H9 (cell line): ENCODE measurements at regions not wholly inside any gene's neighbourhood (a gene's known extent, or its start where the extent isn't known, plus 50 kb on each side); places are given as distances from the start of the nearest gene placed in this dataset.

Experiments
- DNase-seq: peaks from one replicate; pipeline ENCODE4 v3.0.0-alpha.2; 2017
- H2AFZ ChIP-seq: one replicate; pipeline ENCODE4 v1.6.1; 2013; ENCODE audit warnings: mild to moderate bottlenecking, low read length, control low read depth, moderate library complexity
- H2AK5ac ChIP-seq: 2 replicates; pipeline ENCODE4 v1.6.1; 2013; ENCODE audit warnings: low read length, control low read depth, mixed read lengths; ENCODE audit not compliant: insufficient read length
- H2BK120ac ChIP-seq: one replicate; pipeline ENCODE4 v1.6.1; 2013; ENCODE audit warnings: low read depth, mild to moderate bottlenecking, low read length, control low read depth, inconsistent platforms; ENCODE audit not compliant: poor library complexity, severe bottlenecking
- H2BK12ac ChIP-seq: 2 replicates; pipeline ENCODE4 v1.6.1; 2013; ENCODE audit warnings: low read length, control low read depth, mixed read lengths, low read depth; ENCODE audit not compliant: insufficient read length
- H2BK15ac ChIP-seq: 2 replicates; pipeline ENCODE4 v1.6.1; 2013; ENCODE audit warnings: low read depth, low read length, control low read depth
- H2BK20ac ChIP-seq: one replicate; pipeline ENCODE4 v1.6.1; 2013; ENCODE audit warnings: low read depth, mild to moderate bottlenecking, low read length, control low read depth, inconsistent platforms; ENCODE audit not compliant: poor library complexity, severe bottlenecking
- H2BK5ac ChIP-seq: 2 replicates; pipeline ENCODE4 v1.6.1; 2013; ENCODE audit warnings: low read length, control low read depth, mixed read lengths; ENCODE audit not compliant: insufficient read length
- H3K14ac ChIP-seq: 2 replicates; pipeline ENCODE4 v1.6.1; 2013; ENCODE audit warnings: low read length, control low read depth; ENCODE audit not compliant: insufficient read depth
- H3K18ac ChIP-seq: 2 replicates; pipeline ENCODE4 v1.6.1; 2013; ENCODE audit warnings: low read depth, mild to moderate bottlenecking, mixed read lengths, low read length, control low read depth; ENCODE audit not compliant: insufficient read length
- H3K23ac ChIP-seq: 2 replicates; pipeline ENCODE4 v1.6.1; 2013; ENCODE audit warnings: low read length, control low read depth, mixed read lengths, low read depth; ENCODE audit not compliant: insufficient read length
- H3K23me2 ChIP-seq: 2 replicates; pipeline ENCODE4 v1.6.1; 2013; ENCODE audit warnings: low read depth, mild to moderate bottlenecking, mixed read lengths, low read length, control low read depth; ENCODE audit not compliant: insufficient read length, poor library complexity, severe bottlenecking
- H3K27ac ChIP-seq: 2 replicates; pipeline ENCODE4 v1.5.1; 2013; ENCODE audit warnings: low read length, control low read depth, mixed read lengths, low read depth; ENCODE audit not compliant: insufficient read length
- H3K27me3 ChIP-seq: 2 replicates; pipeline ENCODE4 v1.6.1; 2013; ENCODE audit warnings: low read length, control low read depth, inconsistent platforms; ENCODE audit not compliant: insufficient read depth
- H3K4ac ChIP-seq: 2 replicates; pipeline ENCODE4 v1.6.1; 2013; ENCODE audit warnings: low read depth, mild to moderate bottlenecking, control low read depth, inconsistent platforms, low read length, moderate library complexity
- H3K4me1 ChIP-seq: 2 replicates; pipeline ENCODE4 v1.6.1; 2013; ENCODE audit warnings: low read length, control low read depth, inconsistent platforms; ENCODE audit not compliant: insufficient read depth
- H3K4me2 ChIP-seq: 2 replicates; pipeline ENCODE4 v1.6.1; 2013; ENCODE audit warnings: low read length, control low read depth, mixed read lengths; ENCODE audit not compliant: insufficient read length, insufficient read depth
- H3K56ac ChIP-seq: 2 replicates; pipeline ENCODE4 v1.6.1; 2013; ENCODE audit warnings: low read depth, mild to moderate bottlenecking, mixed read lengths, low read length, control low read depth; ENCODE audit not compliant: insufficient read length
- H3K79me1 ChIP-seq: 2 replicates; pipeline ENCODE4 v1.6.1; 2013; ENCODE audit warnings: low read depth, mild to moderate bottlenecking, moderate library complexity, low read length, control low read depth, inconsistent platforms; ENCODE audit not compliant: insufficient read depth, poor library complexity, severe bottlenecking
- H3K79me2 ChIP-seq: 2 replicates; pipeline ENCODE4 v1.6.1; 2013; ENCODE audit warnings: low read length, control low read depth, inconsistent platforms; ENCODE audit not compliant: insufficient read depth
- H3K9ac ChIP-seq: 2 replicates; pipeline ENCODE4 v1.6.1; 2013; ENCODE audit warnings: low read length, control low read depth, mixed read lengths; ENCODE audit not compliant: insufficient read length; ENCODE audit errors: extremely low read depth
- H3K9me3 ChIP-seq: one replicate; pipeline ENCODE4 v1.6.1; 2013; ENCODE audit warnings: low read depth, low read length, inconsistent platforms; ENCODE audit not compliant: control insufficient read depth
- H3T11ph ChIP-seq: one replicate; pipeline ENCODE4 v1.6.1; 2013; ENCODE audit warnings: mild to moderate bottlenecking, low read length, control low read depth, inconsistent platforms
- H4K20me1 ChIP-seq: one replicate; pipeline ENCODE4 v1.6.1; 2013; ENCODE audit not compliant: control insufficient read depth, insufficient read length, insufficient read depth
- H4K5ac ChIP-seq: 2 replicates; pipeline ENCODE4 v1.6.1; 2013; ENCODE audit warnings: low read depth, mild to moderate bottlenecking, mixed read lengths, low read length, control low read depth; ENCODE audit not compliant: insufficient read length
- H4K8ac ChIP-seq: replicated peaks from 2 replicates; pipeline ENCODE4 v1.6.1; 2013; ENCODE audit warnings: low read length, control low read depth, mixed read lengths, low read depth; ENCODE audit not compliant: insufficient read length
- H4K91ac ChIP-seq: 2 replicates; pipeline ENCODE4 v1.6.1; 2013; ENCODE audit warnings: low read depth, mild to moderate bottlenecking, moderate library complexity, mixed read lengths, low read length, control low read depth; ENCODE audit not compliant: insufficient read length
- H3K27ac Mint-ChIP-seq, 3 experiments: 2 replicates in 2 of 3; 3 replicates in 1 of 3; pipeline ENCODE4 v1.8.0; 2020 to 2021; ENCODE audit warnings: mixed read lengths in 3 of 3, mild to moderate bottlenecking in 1 of 3, moderate library complexity in 1 of 3
- H3K27me3 Mint-ChIP-seq: 2 replicates; pipeline ENCODE4 v1.8.0; 2021; ENCODE audit warnings: low read depth, mild to moderate bottlenecking, moderate library complexity, mixed read lengths
- H3K36me3 Mint-ChIP-seq, 3 experiments: 2 replicates in 2 of 3; 3 replicates in 1 of 3; pipeline ENCODE4 v1.8.0; 2020 to 2021; ENCODE audit warnings: low read depth in 3 of 3, mixed read lengths in 3 of 3; ENCODE audit not compliant: insufficient read depth in 1 of 3
- H3K4me1 Mint-ChIP-seq, 2 experiments: 2 replicates each; pipeline ENCODE4 v1.8.0; 2020; ENCODE audit warnings: mixed read lengths in 2 of 2
- H3K4me3 Mint-ChIP-seq, 2 experiments: 2 replicates in 1 of 2; 3 replicates in 1 of 2; pipeline ENCODE4 v1.8.0; 2020 to 2021; ENCODE audit warnings: mild to moderate bottlenecking in 2 of 2, mixed read lengths in 2 of 2, moderate library complexity in 1 of 2
- H3K9me3 Mint-ChIP-seq, 2 experiments: 2 replicates in 1 of 2; 3 replicates in 1 of 2; pipeline ENCODE4 v1.8.0; 2020; ENCODE audit warnings: mild to moderate bottlenecking in 2 of 2, mixed read lengths in 2 of 2, moderate library complexity in 1 of 2
- WGBS: extraction: QIAGEN DNeasy Blood & Tissue Kit; methylation state at CpG from one replicate; pipeline ENCODE4 v1.1.7; 2013; ENCODE audit warnings: missing lambda C conversion rate, low lambda C conversion rate, mixed read lengths; ENCODE audit not compliant: insufficient read length; ENCODE audit errors: extremely low coverage; 5-methylcytosine and 5-hydroxymethylcytosine counted together
- TF ChIP-seq, protein P1 (sequence below): fragments of 200-600 bp; sonication (generic); conservative IDR thresholded peaks from 3 replicates; pipeline ENCODE4 v1.8.0; 2021; ENCODE audit warnings: antibody characterized with exemption, mild to moderate bottlenecking

DNA sequence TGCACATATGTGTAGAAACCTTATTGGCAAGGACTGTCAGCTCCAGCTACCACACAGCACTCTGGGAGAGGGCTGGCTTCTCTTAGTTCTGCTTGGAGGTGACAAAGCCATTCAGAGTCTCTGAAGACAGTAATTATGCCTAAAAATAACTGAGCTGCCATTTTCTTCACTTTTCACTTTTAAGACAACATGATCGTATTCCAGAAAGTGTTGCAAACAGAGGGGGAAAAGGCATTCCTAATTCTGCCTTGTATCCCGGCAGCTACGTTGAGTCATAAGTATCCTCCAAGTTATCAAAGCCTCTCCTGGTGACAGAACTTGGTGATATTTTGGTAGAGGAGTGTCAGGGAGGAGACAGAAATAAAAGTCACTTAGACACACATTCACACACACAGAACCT is 327.7 kb downstream of the HAPSTR1 start:
- Histone ChIP-seq H3K27me3 (no peaks in the 10 kb centered on the region; the same call in 1 of the 2 replicates), H3K14ac (no peak overlapping the region), H4K8ac (no peak overlapping the region), H2BK5ac (no peak overlapping the region), H3K9me3 (peaks cover 9% of the 10 kb centered on the region), H3K4ac (no peak overlapping the region), H3K18ac (no peak overlapping the region), H3K4me2 (no peak overlapping the region), H2AK5ac (no peak overlapping the region), H2BK12ac (no peak overlapping the region), H3K79me2 (no peaks in the 10 kb centered on the region), H4K20me1 (no peaks in the 10 kb centered on the region), H3K27ac (no peak overlapping the region), H2BK20ac (no peak overlapping the region), H2BK120ac (no peak overlapping the region), H2BK15ac (no peak overlapping the region), H3K23ac (no peak overlapping the region), H3K79me1 (no peaks in the 10 kb centered on the region), H3K23me2 (peaks cover 3% of the 10 kb centered on the region), H3T11ph (no peak overlapping the region), H3K56ac (no peak overlapping the region), H2AFZ (no peak overlapping the region), H3K9ac (no peak overlapping the region), H3K4me1 (no peaks in the 10 kb centered on the region), H4K5ac (no peak overlapping the region), H4K91ac (no peak overlapping the region)
- Mint-ChIP-seq H3K36me3 (peaks cover 6 to 9% (median 7%) of the 10 kb centered on the region in 3 experiments; a peak in 6 of 7 replicates), H3K27ac (no peak overlapping the region), H3K4me1 (no peaks in the 10 kb centered on the region), H3K4me3 (no peak overlapping the region), H3K27me3 (no peaks in the 10 kb centered on the region; the same call in 1 of the 2 replicates), H3K9me3 (peaks cover 8% of the 10 kb centered on the region in 2 experiments)
- TF ChIP-seq, protein P1, sequence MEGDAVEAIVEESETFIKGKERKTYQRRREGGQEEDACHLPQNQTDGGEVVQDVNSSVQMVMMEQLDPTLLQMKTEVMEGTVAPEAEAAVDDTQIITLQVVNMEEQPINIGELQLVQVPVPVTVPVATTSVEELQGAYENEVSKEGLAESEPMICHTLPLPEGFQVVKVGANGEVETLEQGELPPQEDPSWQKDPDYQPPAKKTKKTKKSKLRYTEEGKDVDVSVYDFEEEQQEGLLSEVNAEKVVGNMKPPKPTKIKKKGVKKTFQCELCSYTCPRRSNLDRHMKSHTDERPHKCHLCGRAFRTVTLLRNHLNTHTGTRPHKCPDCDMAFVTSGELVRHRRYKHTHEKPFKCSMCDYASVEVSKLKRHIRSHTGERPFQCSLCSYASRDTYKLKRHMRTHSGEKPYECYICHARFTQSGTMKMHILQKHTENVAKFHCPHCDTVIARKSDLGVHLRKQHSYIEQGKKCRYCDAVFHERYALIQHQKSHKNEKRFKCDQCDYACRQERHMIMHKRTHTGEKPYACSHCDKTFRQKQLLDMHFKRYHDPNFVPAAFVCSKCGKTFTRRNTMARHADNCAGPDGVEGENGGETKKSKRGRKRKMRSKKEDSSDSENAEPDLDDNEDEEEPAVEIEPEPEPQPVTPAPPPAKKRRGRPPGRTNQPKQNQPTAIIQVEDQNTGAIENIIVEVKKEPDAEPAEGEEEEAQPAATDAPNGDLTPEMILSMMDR = no peak
- no CpG with 5 or more reads among the region's 3 CpGs for whole genome bisulfite sequencing
- DNase-seq = no peak
